ENCODE measurements at regions not wholly inside any gene's neighbourhood (a gene's known extent, or its start where the extent isn't known, plus 50 kb on each side); places are given as distances from the start of the nearest gene placed in this dataset.

- no peak for TF ChIP-seq POLR2A (IDR thresholded peaks at IDR 0.05)
- TF ChIP-seq CTCF (IDR thresholded peaks at IDR 0.05) = no peak
- intact Hi-C loops (cut with DNase I; ENCODE audit: low total_unique reads) = no loop called here
- Histone ChIP-seq H3K36me3 (no peaks in the 10 kb centered on the region), H3K4me1 (no peaks in the 10 kb centered on the region), H3K27me3 (no peaks in the 10 kb centered on the region), H3K4me3 (no peak overlapping the region), H3K9me3 (no peaks in the 10 kb centered on the region), H3K27ac (no peak overlapping the region)
- DNase-seq = no peak
Observed at GRCh38 chr13:99828123-99828522, 143.4 kb downstream of the ZIC5 start.

- DNase-seq = no peak
- H3K36me3 ChIP-seq = no peaks in the 10 kb centered on the region
- H3K9me3 ChIP-seq = no peaks in the 10 kb centered on the region
- no peak overlapping the region for H3K4me3 ChIP-seq
- intact Hi-C loops (cut with DNase I; ENCODE audit: low total_unique reads) = no loop called here
- no peaks in the 10 kb centered on the region for H3K4me1 ChIP-seq
- no peaks in the 10 kb centered on the region for H3K27me3 ChIP-seq
- H3K27ac ChIP-seq = no peak overlapping the region
- TF ChIP-seq POLR2A (IDR thresholded peaks at IDR 0.05) = no peak
- TF ChIP-seq CTCF (IDR thresholded peaks at IDR 0.05) = no peak
Observed at GRCh38 chr13:99827011-99827772, 144.4 kb downstream of the ZIC5 start.

- no peaks in the 10 kb centered on the region for H3K9me3 ChIP-seq
- no peak overlapping the region for H3K27ac ChIP-seq
- intact Hi-C loops (cut with DNase I; ENCODE audit: low total_unique reads) = no loop called here
- H3K4me3 ChIP-seq = no peak overlapping the region
- DNase-seq = no peak
- H3K36me3 ChIP-seq = no peaks in the 10 kb centered on the region
- H3K27me3 ChIP-seq = no peaks in the 10 kb centered on the region
- H3K4me1 ChIP-seq = no peaks in the 10 kb centered on the region
- TF ChIP-seq CTCF (IDR thresholded peaks at IDR 0.05) = no peak
- no peak for TF ChIP-seq POLR2A (IDR thresholded peaks at IDR 0.05)
Observed at GRCh38 chr13:99823961-99824360, 147.6 kb downstream of the ZIC5 start.

GRCh38 chr13:99822820-99823219 is 148.7 kb downstream of the ZIC5 start:
- H3K4me1 ChIP-seq = no peaks in the 10 kb centered on the region
- H3K36me3 ChIP-seq = no peaks in the 10 kb centered on the region
- H3K27ac ChIP-seq = no peak overlapping the region
- TF ChIP-seq POLR2A (IDR thresholded peaks at IDR 0.05) = no peak
- TF ChIP-seq CTCF (IDR thresholded peaks at IDR 0.05) = no peak
- H3K9me3 ChIP-seq = no peaks in the 10 kb centered on the region
- no peaks in the 10 kb centered on the region for H3K27me3 ChIP-seq
- intact Hi-C loops (cut with DNase I; ENCODE audit: low total_unique reads) = no loop called here
- H3K4me3 ChIP-seq = no peak overlapping the region
- no peak for DNase-seq

- no peak for TF ChIP-seq POLR2A (IDR thresholded peaks at IDR 0.05)
- TF ChIP-seq CTCF (IDR thresholded peaks at IDR 0.05) = no peak
- no peaks in the 10 kb centered on the region for H3K27me3 ChIP-seq
- intact Hi-C loops (cut with DNase I; ENCODE audit: low total_unique reads) = no loop called here
Observed at GRCh38 chr13:99821741-99822140, 149.8 kb downstream of the ZIC5 start.

More at GRCh38 chr13:99821741-99822140, 149.8 kb downstream of the ZIC5 start:
- no peaks in the 10 kb centered on the region for H3K9me3 ChIP-seq
- H3K4me3 ChIP-seq = no peak overlapping the region
- H3K36me3 ChIP-seq = no peaks in the 10 kb centered on the region
- no peak for DNase-seq
- no peak overlapping the region for H3K27ac ChIP-seq
- no peaks in the 10 kb centered on the region for H3K4me1 ChIP-seq

All from uterus (tissue), 3 donors.